ENCODE measurements at regions not wholly inside any gene's neighbourhood (a gene's known extent, or its start where the extent isn't known, plus 50 kb on each side); places are given as distances from the start of the nearest gene placed in this dataset.

DNA sequence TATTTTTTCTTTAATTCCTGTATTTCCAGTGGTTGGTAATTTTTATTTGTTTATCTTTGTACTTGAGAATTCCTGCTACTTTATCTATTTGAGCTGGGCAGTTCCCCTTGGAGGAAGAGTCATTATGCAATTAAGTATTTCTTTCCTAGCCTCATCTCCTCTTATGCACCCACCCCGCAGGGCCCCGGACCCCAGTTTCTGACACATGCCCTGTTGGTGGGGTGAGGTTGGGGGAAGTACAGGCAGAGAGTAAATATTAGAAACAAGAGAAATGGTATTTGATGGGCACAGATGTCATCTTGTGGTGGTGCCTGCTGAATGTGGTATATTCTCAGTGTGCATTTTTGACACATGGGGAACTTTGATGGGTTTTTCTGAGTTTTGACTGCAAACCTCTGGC, 602.7 kb upstream of the NOX3 start:
- no peak for DNase-seq (ENCODE audit: low read depth)
- no peak overlapping the region for H3K4me3 ChIP-seq (ENCODE audit: low read depth, low read length)
- TF ChIP-seq, protein P1, sequence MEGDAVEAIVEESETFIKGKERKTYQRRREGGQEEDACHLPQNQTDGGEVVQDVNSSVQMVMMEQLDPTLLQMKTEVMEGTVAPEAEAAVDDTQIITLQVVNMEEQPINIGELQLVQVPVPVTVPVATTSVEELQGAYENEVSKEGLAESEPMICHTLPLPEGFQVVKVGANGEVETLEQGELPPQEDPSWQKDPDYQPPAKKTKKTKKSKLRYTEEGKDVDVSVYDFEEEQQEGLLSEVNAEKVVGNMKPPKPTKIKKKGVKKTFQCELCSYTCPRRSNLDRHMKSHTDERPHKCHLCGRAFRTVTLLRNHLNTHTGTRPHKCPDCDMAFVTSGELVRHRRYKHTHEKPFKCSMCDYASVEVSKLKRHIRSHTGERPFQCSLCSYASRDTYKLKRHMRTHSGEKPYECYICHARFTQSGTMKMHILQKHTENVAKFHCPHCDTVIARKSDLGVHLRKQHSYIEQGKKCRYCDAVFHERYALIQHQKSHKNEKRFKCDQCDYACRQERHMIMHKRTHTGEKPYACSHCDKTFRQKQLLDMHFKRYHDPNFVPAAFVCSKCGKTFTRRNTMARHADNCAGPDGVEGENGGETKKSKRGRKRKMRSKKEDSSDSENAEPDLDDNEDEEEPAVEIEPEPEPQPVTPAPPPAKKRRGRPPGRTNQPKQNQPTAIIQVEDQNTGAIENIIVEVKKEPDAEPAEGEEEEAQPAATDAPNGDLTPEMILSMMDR (IDR thresholded peaks at IDR 0.05; ENCODE audit: insufficient read depth, low read depth, low read length, missing control alignments): no peak

DNA sequence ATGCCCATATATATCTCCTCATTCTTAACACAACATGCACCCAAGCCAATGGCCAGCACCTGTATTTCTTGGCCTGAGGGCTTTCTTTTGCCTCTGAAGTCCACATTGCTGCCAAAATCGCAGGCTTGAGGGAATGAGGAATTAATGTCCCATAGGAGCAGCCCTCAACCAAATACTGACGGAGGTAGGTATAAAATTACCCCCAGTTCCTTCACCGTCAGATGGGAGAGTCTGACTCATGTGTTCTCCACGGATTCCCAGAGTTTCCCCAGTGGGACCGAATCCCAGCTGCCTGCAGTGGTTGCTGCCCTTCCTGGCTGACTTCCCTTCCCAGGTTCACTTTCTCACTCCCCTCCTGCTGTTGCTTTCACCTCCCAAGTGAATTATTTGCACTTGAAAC, 602.2 kb upstream of the NOX3 start:
- TF ChIP-seq, protein P1 (IDR thresholded peaks at IDR 0.05; ENCODE audit: insufficient read depth, low read depth, low read length, missing control alignments): no peak
- no peak for DNase-seq (ENCODE audit: low read depth)
- no peak overlapping the region for H3K4me3 ChIP-seq (ENCODE audit: low read depth, low read length)

DNA sequence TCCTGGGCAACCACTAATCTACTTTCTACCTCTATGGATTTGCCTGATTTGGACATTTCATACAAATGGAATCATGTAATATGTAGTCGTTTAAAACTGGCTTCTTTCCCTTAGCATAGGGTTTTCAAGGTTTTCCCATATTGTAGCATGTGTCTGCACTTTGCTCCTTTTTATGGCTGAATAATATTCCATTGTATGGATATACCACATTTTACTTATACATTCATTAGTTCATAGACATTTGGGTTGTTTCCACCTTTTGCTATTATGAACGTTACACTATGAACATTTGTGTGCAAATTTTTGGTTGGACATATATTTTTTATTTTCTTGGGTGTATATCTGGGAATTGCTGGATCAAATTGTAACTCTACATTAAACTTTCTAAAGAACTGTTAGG, 600.4 kb upstream of the NOX3 start:
- DNase-seq (ENCODE audit: low read depth): no peak
- TF ChIP-seq, protein P1 (IDR thresholded peaks at IDR 0.05; ENCODE audit: insufficient read depth, low read depth, low read length, missing control alignments): no peak
- H3K4me3 ChIP-seq (ENCODE audit: low read depth, low read length): no peak overlapping the region

DNA sequence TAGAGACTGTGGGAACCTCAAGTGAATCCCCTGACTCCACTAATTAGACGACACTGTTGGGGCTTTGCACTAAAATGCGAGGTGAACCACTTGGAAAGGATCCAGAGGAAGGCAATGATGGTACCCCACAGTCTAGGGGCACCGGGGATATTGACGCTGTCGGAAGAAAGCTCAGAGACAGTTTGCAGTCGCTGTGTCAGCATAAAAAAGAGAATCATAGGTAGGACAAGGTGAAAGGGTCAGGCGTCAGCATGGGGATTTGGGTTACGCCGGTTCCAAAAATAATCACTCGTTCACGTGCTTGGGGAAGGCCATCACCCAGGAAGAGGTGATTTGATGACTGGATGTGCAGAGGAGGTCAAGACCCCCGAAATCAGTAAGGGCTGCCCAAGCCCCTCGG, 598.0 kb upstream of the NOX3 start:
- DNase-seq (ENCODE audit: low read depth): no peak
- TF ChIP-seq, protein P1 (IDR thresholded peaks at IDR 0.05; ENCODE audit: insufficient read depth, low read depth, low read length, missing control alignments): no peak
- no peak overlapping the region for H3K4me3 ChIP-seq (ENCODE audit: low read depth, low read length)

DNA sequence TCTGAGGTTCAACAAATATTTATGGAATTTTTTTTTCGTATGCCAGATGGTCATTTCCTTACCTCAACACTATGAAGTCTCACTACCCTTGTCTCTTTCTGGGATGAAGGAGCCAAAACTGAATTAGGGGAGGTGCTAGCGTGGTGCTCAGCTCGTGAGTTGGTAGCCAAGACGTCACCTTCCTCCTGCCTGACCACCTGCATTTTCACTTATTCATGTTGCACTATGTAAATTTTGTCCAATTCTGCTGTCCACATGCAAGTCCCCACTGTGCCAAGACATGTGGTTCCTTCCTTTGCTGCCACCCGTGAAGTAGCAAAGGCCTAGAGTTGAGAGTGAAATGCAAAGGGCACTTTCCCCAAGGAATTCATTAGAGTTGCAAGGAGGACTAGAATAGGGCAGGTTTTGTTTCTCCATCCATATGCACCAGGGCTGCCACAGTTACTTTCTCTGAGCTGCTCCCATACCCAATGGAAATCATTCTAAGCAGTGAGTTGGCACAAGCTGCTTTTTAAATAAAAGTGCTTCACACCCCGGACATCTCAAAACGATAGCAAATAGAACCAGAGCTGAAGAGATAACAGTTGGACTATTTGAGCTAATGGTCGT, 591.3 kb upstream of the NOX3 start:
- no peak overlapping the region for H3K4me3 ChIP-seq (ENCODE audit: low read depth, low read length)

DNA sequence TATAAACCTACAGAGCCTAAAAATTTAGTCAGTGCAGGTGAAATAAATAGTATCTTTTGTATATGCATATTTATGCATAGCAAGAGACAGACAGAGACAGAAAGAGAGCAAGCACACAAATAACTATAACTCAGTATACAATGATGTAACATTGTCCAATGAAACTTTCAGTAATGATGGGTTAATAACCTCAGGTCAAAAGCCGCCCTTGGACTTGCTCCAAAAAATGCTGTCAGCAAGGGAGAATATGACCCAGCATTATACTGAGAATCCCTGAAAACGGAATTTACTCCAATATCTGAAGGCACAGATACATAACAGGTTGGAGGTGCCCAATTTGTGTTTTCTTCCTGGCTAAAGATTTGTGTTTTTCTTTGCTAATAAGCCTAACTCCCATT, 590.6 kb upstream of the NOX3 start:
- no peak overlapping the region for H3K4me3 ChIP-seq (ENCODE audit: low read depth, low read length)
- no peak for DNase-seq (ENCODE audit: low read depth)
- TF ChIP-seq, protein P1 (IDR thresholded peaks at IDR 0.05; ENCODE audit: insufficient read depth, low read depth, low read length, missing control alignments): no peak

More for the DNA sequence above, 591.3 kb upstream of the NOX3 start:
- TF ChIP-seq, protein P1 (IDR thresholded peaks at IDR 0.05; ENCODE audit: insufficient read depth, low read depth, low read length, missing control alignments): no peak
- DNase-seq (ENCODE audit: low read depth): no peak
